ENCODE measurements at regions not wholly inside any gene's neighbourhood (a gene's known extent, or its start where the extent isn't known, plus 50 kb on each side); places are given as distances from the start of the nearest gene placed in this dataset.
A peak's percentile ranks its signal among the peaks of the same experiment; 100 is the strongest.

DNA sequence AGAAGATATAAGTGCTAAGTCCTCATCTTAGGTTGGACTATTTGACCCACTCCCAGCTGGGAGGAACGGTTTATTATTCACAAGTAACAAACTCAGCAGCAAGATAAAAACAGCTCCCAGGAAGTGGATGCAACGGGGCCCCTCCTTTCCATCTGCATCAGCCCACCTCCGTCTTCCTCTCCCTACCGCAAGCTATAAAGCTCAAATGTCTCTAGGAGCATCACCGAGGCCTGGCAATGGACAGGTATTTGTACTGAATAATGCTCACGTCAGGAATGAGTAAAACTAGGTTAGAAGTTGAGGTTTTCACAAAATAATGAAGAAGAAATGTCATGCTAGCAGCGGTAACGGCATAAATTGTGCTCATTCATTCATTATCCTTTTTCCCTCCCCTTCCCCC lies 408.7 kb upstream of the PSMD7 start:
- peak in 1 of 56 donors; percentile 5 for DNase-seq

DNA sequence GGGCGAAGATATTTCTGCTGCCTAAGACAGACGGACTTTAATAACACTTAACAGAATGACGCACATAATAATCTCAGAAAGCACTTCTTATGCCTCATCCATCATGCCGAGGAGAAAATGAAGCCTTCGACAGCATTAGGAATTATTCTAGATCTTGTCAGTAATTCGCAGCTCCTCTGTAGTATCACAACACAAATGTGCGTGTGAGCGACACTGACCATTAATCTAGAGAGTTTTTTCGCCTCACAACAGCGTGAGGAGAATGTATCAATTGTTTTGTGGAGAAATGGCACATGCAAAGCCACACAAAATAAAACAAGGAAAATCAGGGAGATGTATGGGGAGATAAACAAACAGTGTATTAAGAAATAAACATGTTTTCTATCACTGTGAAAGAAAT lies 410.2 kb upstream of the PSMD7 start:
- no peak for DNase-seq

DNA sequence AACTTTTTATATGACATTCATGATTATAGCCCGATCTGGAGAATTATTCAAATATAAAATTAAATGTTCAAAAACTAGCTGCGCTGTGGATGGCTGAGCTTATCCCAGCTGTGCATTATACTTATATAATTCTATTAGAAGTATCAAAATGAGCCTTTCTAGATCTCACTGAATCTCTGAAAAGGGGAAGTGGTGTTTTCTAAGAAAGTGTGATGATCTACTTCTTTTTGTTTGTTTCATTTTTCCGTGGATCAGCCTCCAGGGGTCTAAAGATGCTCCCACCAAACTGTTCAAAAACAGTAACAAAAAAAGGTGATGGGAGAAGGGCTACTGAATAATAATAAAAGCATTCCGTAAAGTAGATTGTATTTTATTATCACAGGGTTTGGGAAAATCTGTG lies 411.3 kb upstream of the PSMD7 start:
- DNase-seq, result no peak

DNA sequence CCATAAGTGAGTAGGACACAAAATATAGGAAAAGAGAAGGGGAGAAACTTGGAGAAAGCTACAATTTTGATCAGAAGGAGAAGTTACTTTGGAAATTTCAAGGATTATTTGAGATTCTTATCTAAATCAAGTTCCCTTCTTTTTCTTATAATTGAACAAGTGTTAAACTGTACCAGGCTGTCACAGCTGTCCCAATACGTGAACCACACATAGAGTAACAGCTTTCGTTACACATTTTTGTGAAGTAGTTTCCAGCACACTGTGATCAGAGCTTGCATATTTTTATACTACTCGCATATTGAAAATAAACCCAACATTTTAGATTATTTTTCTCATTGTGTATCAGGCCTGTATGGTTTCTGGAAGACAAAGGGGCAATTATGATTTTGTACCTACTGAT lies 412.8 kb upstream of the PSMD7 start:
- DNase-seq, result no peak

DNA sequence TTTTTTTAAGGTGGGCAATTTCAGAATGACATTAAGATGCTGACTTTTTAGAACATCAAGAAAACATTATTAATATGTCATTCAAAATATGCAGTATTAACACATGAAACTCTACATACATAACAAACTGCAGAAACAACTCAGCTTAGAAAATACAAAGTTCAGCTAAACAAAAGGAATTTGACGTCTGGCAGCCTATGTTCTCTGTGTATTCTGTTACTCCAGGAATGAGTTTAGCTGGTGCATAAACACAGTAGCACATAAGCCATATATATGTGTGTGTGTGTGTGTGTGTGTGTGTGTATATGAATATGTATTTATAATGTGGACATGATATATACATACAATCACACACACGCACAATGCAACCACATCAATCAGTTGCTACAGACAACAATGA lies 413.5 kb upstream of the PSMD7 start:
- DNase-seq, result no peak

DNA sequence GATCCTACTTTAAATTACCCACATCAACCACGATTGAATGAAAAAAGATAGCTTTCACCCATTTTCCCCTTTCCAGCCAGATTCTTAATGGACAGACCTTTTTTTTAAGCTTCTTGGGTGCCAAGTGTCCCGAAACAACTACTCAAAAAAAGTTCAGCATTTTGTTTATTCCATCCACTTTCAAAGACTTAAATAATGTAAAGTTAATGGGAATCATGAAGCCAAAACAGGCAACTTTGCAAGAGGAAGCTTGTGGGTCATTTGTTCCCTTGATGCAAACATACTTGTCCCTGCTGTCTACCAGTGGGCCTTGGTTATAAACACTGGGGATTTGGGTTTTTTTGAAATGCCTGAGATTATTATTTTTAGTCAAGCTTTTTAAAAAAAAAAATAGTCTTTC lies 414.0 kb upstream of the PSMD7 start:
- DNase-seq, result no peak

DNA sequence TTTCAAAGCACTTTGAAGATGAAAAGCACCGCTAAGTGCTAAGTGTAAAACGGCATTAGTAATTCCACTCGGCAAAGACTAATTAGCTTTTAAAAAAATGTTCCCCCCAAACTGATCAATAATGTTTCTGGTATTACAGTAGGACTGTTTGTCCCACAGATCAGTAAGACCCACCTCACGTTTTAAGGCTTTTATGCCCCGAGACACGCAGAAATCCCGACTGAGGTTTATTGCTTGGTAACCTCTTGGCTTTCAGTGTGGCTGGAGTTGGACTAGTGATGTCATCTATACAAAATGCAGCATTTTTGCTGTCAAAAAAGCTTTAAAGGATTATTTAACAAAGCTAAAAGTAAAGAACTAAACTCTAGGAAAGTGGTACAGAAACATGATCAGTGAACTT lies 414.6 kb upstream of the PSMD7 start:
- no peak for DNase-seq

DNA sequence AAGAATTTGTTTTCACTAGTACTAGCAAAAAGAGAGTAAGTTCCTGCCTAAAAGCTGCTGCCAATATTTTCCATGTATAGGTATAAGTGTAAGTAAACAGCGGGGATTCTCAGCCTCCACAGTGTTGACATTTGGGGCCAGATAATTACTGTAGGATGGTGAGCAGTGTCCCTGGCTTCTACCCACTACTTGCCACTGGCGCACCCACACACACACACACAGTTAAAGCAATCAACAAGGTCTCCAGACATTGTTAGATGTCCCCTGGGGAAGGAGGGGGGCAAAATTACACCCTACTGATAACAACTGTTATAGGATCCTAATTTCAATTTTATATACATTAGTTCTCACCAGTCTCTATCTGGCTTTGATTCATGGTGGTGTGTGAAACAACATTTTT lies 417.0 kb upstream of the PSMD7 start:
- DNase-seq, result no peak

DNA sequence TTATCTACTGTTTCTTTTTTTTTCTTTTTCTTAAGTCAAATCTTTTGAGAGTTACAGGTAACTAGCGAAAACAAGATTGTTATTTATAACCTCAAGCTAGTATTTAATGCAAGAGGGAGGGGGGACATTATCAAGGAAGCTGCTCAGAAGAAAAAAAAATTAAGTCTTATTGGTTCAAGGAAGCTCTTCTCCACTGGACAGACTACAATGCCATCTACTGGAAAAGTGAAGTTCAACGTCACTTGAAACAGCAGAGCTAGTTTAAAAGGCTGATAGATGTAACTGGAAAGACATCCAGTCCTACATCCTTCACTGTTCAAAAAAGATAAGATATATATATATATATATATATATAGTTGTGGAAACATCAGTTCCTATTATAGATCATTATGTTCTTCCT lies 418.0 kb upstream of the PSMD7 start:
- peak in 7 of 56 donors; percentile 1 to 59 (median 8) for DNase-seq

DNA sequence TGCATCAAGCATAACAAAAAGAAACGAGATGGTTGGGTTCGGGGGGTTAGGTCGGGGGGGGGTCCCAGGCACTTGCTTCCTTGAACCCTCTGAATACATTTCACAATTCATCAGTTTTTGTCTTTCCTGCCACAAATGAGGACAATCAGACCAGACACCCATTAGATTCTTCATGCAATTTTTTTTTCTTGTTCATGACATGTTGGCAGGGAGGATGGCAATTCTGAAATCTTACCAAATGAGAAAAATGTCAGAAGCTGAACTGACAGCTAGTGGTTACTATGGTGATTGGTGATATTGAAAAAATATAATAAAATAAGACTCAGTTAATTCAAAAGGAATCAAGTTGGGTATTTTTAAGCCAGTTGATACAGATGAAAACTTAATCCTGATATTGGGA lies 419.5 kb upstream of the PSMD7 start:
- DNase-seq, result no peak

DNA sequence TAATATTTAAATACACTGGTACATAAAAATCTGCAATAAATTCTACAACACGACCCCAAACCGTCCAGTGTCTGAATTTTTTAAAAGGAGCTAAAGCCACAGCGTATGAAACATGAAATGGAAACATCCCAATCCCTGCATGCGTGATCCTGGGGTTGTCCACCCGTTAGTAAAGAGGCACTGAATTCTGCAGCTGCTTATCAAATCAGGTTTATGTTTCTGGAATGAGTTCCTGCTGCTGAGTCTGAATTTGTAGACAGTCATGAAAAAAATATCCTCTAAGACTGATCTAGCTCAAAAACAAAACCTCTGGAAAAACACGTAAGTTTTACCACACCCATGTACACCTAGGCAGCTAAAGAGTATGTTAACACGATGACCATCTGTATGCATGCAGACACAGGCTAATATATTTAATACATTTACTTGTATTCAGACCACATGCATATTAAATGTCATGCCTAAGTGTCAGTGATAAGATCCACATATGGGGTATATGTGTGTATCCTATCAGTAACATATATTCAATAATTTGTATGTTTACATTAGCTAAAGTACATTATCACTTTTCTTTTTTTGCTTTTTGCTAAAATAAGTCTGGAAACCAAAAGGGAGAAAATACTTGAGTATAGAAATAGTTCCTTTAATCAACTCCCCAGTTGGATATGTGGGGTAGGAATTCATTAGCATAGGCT lies 420.5 kb upstream of the PSMD7 start:
- DNase-seq, result no peak

DNA sequence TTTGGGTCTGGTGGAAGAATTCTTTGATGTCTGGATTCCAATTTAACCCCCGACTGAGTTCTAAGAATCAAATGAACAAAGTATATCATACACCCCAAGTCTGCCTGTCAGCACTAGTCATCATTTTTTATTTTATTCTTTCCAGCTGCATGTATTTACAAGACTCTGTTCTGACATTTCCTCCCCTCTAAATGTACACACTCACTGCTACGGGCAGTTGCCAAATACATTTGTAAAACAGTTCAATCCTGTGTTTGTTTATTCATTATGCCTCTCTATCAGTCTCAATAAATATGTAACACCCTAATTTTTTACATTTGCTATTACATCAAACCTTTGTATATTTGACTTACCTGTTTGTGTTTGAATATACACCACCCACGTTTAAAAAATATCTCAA lies 422.3 kb upstream of the PSMD7 start:
- no peak for DNase-seq

DNA sequence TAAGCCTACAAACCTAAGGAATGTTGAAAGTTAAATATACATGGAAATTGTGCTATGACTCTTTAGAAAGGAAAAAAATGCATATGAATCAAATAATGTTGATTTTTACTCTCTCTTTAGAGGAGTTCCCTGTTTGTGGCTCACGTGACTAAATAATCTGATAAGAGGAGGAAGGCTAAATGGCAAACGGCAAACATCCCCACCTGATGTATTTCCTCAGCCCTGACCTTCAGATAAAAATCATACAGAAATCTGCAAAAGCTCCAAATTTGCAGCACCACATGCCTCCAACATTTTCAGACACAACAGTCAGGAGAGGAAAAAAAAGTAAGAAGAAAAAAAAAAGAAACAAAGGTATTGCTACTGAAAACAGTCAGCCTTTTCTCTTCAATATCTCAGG lies 423.0 kb upstream of the PSMD7 start:
- no peak for DNase-seq

DNA sequence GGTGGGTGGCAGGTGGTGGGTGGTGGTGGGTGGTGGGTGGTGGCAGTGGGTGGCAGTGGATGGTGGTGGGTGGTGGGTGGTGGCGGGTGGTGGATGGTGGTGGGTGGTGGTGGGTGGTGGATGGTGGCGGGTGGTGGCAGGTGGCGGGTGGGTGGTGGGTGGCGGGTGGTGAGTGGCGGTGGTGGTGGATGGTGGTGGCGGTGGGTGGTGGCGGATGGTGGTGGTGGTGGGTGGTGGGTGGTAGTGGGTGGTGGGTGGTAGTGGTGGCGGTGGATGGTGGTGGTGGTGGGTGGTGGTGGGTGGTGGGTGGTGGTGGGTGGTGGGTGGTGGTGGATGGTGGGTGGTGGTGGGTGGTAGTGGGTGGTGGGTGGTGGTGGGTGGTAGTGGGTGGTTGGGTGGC lies 423.8 kb upstream of the PSMD7 start:
- DNase-seq, result no peak

DNA sequence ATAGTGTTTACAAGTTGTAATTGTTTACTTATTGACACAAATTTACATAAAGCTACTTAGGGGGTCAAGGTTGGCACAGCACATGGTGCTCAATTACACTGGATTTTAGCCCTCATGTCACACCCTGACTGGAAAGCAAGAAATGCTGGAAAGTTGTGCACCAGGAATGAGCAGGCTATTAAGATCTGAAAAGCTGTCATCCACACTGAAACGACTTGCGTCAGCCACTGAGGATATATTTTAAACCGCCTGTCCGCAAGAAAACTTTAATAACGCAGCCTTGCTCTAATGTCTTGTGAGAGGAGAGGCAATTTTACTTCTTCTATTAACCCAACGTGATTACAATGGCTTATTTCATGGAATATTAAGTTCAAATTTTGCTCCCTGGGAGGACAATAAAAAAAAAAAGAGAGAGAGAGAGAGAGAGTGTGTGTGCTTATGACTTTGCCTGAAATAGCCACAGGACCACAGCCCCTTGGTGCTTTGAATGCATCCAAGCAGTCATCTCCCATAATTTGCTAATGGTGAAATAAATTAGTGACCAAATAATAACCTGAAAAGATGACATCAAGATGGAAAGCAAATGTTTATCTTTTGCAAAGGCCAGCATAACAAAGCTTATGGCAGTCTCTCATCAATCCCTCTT lies 425.4 kb upstream of the PSMD7 start:
- DNase-seq, result no peak

DNA sequence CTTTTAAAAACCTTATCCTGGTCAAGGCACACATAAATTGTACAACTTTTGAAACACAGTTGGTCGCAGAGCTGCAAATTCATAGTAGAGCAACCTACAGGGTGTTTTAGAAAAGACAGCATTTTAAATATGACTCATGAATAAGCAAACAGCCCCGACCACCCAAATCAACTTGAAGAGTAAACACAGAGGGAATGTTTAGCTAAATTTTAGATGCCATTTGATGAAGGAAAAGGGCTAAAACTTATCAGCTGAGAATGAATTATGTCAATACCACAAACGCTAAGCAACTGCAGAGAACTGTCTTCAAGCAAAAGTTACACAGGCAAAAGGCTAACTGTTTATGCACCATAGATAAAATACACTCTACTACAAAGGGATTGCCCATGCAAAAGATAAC lies 427.5 kb upstream of the PSMD7 start:
- DNase-seq, result no peak

DNA sequence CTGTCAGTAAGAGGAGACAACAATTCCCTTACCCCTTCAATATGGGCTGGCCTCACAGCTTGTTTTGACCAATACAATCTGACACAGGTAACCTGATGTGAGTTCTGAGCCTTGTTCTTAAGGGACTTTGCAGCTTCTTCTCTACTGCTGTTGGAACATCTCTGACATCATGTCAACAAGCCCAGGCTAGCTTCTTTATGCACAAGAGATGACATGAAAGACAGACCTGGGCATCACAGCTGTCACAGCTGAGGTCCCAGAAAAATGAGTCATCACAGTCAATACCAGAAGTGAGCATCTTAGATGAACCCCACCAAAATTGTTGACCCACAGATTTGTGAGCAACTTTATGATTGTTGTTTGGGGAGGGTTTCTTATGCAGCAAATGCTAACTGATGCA lies 431.7 kb upstream of the PSMD7 start:
- DNase-seq, result no peak

DNA sequence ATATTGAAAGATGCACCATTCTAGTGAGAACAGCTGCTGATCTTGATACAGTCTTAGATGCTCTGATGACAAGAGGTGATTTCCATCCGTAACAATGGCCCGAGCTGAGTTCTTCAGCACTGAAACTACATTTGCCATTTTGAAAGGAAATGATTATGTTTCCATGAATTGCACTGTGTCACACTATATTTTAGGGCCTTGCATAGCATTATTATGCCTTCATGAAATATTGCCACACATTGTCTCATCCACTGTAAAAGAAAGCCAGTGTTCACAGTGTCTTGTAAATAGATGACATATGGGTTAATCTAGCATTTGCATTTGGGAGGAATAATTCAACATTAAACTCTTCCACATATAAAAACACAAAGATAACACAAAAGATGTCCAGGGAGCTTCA lies 438.3 kb upstream of the PSMD7 start:
- no peak for DNase-seq

DNA sequence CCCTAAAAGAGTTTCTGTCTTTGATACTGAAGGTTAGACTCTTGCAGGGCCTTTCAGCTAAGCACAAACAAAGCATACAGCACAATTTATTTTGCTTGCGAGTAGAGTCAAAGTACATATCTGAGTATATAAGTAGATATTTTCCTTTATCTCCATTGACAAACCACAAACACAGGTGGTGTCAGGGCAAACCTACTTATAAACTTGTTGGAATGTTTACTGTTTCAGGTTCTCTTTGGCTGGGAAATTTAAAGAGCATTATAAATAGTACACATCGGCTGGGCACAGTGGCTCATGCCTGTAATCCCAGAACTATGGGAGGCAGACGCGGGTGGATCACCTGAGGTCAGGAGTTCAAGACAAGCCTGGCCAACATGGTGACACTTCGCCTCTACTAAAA lies 442.6 kb upstream of the PSMD7 start:
- DNase-seq, result no peak

DNA sequence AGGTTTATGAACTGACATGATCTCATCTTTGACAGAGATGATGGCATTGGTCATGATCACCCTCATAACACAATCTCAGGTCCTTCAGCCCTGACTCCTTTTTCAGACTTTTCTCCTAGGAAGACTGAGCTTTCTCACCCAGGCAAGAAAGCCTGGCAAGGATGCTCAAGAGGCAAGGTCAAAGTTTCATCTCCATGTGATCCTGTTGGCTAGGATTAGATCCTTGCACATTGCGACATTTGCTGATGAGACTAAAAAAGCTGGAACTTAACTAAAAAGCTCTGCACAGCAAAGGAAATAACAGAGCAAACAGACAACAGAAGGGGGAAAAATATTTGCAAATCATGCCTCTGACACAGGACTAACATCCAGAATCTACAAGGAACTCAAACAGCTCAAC lies 444.1 kb upstream of the PSMD7 start:
- DNase-seq, result no peak

DNA sequence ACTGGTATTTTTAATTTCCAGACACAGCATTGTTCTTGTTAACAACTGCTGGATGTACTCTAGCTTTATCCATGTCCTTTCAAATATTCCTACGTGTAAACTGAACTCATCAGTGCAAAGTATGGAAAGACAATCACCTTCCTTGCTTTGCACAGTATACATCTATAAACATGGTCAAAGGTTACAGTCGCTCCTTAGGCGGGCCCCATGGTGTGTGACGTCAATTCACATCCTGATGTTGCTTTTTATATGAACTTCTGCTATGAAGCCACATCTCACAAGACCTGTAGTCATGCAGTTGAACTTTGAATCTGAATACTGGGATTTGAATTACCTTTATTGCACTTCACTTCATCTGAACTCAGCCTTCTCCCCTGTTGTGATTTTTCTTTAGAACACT lies 447.6 kb upstream of the PSMD7 start:
- DNase-seq, result no peak

DNA sequence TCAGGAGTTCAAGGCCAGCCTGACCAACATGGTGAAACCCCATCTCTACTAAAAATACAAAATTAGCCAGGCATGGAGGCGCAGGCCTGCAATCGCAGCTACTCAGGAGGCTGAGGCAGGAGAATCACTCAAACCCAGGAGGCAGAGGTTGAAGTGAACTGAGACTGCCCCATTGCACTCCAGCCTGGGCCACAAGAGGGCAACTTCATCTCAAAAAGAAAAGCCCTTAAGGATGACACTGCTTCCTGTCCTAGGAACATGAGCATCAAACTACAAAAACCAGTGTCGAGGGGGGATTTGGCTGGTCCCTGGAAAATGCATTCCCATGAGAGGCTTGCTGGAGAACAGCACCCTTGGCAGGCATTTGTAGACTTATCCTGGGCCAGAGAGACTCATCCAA lies 449.5 kb upstream of the PSMD7 start:
- DNase-seq, result no peak

DNA sequence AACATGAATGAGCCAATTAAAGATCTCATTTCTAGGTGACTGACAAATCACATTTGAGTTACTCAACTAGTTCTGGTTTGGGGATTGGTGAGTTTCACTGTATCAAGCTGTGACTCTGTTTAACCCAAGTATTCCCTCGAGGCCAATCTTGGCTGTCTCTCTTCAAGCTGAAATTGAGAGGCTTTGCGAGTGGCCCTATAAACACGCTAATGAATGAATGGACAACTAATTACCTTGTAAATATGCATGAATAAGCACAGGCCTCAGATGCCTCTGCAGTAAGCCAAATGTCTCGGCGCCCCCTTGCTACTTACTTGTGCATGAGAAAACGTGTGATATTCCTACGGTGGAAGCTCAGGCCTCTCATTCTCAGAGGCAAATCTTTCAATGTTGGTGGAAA lies 450.3 kb upstream of the PSMD7 start:
- DNase-seq, result peak in 26 of 56 donors; percentile 1 to 55 (median 12)

DNA sequence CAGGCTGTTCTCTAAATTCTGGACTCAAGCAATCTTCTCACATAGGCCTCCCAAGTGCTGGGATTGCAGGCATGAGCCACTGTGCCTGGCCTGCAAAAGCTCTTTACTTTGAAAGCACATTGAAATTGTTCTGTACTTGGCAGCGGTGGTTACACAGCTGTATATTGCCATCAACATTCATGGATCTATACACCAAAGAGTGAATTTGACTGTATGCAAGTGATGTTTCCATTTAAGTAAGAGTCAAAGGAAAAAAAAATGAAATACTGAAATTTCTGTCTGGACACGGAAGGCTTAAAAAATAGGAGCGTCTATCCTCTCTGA lies 450.6 kb upstream of the PSMD7 start:
- DNase-seq, result no peak

Data from nucleus accumbens (tissue), 56 donors.